GM18498 (cell line): ENCODE measurements at regions not wholly inside any gene's neighbourhood (a gene's known extent, or its start where the extent isn't known, plus 50 kb on each side); places are given as distances from the start of the nearest gene placed in this dataset.
A peak's percentile ranks its signal among the peaks of the same experiment; 100 is the strongest.

Source experiments
- ATAC-seq: cut with Tn5 transposase; IDR thresholded peaks from one replicate; pipeline ENCODE4 v1.9.1; 2021; ENCODE audit warnings: mild to moderate bottlenecking, moderate library complexity; ENCODE audit not compliant: unreplicated experiment

DNA sequence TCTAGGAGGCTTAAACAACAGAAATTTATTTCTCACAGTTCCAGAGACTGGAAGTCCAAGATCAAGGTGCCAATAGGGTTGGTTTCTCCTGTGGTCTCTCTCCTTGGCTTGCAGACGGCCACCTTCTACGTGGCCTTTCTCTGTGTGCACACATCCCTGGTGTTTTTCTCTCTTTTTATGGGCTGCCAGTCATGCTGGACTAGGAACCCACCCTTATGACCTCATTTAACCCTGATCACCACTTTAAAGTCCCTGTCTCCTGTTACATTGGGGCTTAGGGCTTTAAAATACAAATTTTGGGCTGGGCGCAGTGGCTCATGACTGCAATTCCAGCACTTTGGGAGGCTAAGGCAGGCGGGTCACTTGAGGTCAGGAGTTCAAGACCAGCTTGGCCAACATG lies 157.1 kb downstream of the TLE1 start:
- no peak for ATAC-seq

DNA sequence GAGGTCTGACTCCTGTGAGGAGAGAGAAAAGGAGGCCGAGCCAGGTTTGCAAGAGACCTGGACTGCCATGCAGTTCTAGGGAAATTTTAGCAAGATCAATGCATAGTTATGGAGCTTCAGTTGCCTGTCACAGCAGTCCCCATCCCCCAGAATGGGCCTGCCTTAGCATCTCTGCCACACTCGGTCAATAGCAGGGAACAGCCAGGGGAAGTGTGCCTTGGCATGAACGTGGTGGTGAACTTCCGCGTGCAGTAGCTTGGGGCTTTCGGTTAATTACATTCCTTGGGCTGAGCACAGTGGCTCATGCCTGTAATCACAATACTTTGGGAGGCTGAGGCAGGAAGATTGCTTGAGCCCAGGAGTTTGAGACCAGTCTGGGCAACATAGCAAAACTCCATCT lies 157.8 kb downstream of the TLE1 start:
- no peak for ATAC-seq

DNA sequence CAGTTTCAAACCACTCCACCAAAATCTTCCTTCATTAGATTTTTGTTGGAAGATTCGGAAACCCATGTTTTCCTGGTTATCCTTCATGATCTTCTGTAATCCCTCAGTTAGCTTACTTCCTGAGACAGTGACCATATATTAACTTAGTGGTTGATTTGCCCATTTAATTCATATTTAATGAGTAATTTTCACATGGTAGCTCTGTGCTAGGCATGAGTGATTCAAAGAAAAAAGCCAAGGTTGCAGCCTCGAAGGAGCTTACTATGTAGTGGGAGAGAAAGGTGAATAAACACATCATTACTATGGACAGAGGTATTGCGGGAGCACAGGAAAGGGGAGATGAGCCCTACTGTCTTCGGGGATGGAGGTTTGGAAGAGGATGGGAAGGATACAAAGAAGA lies 158.5 kb downstream of the TLE1 start:
- ATAC-seq: no peak

DNA sequence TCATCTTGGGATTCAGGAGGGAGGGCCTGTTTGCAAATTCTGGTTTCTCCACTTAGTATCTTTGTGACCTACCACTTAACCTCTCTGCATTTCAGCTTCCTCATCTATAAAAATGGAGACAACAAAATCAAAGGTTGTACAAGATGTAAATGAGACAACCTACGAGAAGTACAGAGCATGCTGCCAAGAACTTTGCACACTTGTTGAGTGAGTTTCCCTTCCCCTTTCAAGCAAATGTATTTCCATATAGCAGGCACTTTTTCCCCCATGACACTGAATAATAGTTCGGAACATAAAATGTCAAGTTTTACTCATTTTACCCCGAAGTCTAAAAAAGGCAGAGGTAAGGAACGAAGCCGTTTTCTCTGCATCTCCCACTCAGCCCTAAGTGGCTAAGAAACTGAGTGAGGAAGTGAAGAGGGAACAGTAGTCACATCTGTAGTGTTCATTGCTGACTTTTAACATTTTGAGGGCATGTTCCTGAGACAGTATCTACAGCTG lies 159.0 kb downstream of the TLE1 start:
- ATAC-seq: no peak

DNA sequence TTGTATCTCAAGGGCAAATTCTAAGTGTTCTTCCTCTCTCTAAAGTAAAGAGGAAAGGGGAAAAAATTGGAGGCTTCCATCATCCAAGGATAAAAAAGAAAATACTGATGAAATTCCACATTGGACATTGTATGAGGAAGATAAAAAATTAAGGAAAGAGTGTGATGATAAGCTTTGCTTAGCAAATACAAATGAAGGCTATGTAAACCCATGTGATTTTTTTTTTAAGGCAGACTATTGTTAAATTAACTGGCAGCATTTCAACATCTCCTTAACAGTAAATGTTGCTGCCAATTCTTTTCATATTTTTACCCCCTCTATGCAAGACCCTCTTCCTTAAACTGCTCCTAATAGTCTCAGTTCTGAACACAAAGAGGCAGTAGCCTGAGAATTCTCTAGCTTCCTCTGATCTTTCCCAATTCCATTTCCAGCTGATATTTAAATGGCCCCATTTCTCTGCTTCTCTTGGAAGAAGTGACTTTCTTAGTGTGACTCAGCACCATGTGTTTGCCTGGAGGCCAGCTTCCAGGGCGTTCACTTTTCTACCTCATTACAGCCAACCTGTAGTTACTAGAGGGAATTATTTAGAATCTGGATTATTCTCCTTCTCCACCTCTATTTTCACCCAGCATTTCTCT lies 159.7 kb downstream of the TLE1 start:
- ATAC-seq: no peak

DNA sequence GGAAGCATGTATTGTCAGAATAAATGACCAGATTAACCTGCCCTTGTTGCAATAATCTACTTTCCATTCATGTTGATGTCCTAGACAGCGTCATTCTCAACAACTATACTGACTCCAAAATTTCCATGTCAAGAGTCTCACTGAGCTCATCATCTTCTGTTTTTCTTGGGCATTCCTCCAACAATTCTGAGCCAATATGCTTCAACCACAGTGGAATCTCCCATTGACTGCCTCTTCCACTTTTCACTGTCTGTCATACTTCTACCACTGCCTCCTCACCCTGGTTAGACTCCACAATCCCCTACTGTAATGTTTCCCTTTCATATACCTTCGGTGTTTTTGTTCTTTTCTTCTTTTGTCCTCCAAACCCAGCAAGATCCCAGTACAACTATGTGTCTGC lies 162.8 kb downstream of the TLE1 start:
- ATAC-seq: no peak

DNA sequence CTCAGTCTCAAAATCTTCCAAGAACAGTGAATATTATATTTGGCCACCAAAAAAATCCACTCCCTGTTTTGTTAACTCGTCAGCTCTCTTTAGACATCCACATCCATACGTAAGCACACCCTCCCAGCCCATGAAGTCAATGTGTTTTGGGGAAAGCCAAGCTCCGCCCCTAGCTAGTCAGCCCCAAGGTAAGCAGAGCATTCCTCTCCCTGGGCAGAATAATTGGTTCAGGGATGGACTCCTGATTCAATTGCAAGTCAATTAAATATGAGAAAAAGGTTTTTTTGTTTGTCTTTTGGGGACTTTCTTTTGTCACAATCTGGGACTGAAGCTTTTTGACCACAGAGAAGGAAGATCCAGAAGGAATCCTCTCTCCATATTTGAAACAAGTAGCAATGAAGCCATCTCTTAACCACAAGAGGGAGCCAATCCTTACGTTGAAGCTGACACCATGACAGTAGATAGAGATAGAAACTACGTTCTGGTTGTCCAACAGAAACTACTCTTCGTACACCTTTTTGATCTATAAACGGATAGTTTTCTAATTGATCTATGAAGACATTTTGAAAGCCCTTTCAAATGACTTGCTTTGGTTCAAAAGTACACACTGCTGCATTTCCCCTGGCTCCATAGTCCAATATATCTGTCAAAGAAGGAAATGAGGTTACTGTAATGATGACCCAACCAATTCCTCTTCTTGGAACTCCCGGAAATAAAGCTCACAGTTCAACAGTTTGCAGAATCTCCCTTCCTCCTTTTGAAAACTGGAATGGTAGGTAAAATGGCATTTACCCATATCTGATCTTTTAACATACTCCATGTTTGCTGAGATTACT lies 166.4 kb downstream of the TLE1 start:
- ATAC-seq: peak; percentile 63

DNA sequence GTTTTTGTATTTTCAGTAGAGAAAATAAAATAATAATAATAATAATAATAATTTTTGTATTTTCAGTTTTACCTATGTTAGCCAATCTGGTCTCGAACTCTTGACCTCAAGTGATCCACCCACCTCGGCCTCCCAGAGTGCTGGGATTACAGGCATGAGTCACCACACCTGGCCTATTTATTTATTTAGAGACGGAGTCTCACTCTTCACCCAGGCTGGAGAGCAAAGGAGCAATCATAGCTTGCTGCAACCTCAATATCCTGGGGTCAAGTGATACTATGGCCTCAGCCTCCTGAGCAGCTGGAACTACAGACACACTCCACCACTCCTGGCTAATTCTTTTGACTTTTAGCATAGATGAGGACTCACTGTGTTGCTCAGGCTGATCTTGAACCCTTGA lies 167.5 kb downstream of the TLE1 start:
- ATAC-seq: no peak

DNA sequence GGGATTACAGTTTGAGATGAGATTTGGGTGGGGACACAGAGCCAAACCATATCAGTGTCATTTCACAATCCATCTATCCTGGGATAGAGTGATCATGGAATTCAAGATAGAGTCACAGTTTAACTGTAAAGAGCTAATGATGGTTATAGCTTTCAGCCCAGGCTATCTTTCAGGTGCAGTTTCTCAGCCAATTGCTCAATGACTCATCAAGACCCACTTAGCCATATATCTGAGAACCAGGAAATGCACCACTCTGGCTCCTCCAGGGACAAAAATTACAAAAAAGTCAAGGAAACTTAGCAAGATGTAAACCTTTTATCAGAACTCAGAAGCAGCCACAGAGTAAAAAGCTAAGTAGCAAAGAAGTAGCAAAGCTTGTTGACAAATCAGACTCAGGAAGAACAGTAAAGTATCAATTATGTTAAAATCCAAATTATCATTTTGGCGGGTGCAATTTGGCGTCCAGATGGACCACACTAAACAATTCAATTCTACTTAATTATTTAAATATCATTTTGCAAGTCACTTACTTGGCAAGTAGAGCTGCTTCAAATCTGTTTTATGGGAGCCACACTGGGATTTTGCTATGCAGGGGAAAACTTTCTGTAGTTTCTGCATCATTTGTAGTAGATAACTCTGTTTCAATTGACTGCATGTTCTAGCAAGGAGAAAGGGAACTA lies 169.4 kb downstream of the TLE1 start:
- ATAC-seq: no peak

DNA sequence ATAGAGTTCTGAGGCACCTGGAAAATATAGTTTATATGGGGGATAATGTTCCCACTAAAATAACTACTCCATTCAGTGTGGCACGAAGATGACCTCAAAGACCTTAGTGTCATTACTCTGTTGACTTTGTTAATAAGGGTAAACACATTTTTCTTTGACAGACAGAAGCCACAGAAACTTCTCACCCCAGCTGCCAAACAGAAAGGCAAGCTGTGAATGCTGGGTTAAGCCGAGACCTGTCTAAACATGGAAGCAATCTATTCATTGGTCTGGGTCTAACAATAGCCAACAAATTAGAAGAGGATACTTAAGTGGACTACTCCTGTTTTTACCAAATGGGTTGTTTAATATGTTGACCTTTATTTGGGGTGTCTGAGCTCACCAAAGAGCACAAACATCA lies 171.4 kb downstream of the TLE1 start:
- no peak for ATAC-seq

DNA sequence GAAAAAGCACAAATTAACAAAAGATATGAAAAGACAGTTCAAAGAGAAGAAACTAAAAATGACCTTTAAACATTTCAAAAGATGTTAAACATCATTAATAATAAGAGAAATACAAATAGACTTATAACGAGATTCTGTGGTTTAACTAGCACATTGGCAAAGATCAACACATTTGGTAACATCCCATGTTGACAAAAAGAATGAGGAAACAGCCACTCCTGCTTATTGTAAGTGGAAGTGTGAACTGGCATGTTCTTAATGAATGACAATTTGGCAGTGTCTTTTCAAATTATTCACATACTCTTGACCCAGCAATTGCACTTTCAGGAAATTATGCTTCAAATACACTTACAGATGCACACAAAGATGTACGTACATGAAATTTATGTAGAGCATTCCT lies 176.3 kb downstream of the TLE1 start:
- no peak for ATAC-seq

DNA sequence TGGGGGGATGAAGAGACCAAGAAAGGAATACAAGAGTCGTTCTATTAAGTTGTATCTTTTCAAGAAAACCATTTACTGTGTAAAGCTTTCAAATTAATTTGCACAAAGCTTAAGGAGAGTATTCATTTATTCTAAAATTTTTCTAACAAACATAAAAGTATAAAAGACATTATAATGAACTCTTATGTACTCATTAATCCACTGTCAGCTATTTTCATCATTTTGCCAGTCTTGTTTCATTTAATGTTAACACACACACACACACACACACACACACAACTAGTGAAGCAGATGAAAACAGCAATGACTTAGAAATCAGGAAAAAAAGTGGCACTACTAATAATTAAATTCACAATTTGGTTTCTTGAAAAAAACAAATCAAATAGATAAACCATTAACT lies 176.7 kb downstream of the TLE1 start:
- ATAC-seq: no peak

DNA sequence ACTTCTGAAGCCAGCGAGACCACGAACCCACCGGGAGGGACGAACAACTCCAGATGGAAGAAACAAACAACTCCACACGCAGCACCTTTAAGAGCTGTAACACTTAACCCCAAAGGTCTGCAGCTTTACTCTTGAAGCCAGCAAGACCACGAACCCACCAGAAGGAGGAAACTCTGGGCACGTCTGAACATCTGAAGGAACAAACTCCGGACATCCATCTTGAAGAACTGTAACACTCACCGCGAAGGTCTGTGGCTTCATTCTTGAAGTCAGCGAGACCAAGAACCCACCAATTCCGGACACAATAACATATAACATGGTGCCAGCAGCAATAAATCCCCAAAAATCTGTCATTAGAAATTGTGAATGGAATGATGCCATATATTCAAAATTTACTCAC lies 180.9 kb downstream of the TLE1 start:
- ATAC-seq: no peak

DNA sequence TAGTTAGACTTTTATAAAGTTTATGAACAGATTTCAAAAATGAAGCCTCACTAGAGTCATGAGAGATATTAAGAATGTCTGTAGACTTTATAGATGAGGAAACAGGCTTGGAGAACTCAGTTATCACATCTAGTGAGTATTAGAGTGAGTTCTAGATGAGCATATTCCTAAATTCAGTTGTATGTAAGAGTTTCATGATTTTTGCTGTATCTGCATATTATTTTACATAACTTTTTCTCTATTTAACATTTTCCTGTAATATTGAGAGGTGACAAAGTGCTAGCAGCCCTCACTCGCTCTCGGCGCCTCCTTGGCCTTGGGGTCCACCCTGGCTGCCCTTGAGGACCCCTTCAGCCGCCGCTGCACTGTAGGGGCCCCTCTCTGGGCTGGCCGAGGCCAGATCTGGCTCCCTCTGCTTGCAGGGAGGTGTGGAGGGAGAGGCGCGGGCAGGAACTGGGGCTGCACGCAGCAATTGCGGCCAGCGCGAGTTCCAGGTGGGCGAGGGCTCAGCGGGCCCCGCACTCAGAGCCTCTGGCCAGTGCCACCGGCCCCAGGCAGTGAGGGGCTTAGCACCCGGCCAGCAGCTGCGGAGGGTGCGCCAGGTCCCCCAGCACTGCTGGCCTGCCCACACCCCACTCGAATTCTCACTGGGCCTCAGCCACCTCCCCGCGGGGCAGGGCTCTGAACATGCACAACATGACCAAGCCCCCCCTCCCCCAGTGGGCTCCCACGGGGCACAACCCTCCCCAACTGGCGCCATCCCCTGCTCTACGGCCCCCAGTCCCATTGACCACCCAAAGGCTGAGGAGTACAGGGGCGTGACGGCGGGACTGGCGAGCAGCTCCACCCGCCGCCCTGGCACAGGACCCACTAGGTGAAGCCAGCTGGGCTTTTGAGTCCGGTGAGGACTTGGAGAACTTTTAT lies 182.1 kb downstream of the TLE1 start:
- no peak for ATAC-seq

DNA sequence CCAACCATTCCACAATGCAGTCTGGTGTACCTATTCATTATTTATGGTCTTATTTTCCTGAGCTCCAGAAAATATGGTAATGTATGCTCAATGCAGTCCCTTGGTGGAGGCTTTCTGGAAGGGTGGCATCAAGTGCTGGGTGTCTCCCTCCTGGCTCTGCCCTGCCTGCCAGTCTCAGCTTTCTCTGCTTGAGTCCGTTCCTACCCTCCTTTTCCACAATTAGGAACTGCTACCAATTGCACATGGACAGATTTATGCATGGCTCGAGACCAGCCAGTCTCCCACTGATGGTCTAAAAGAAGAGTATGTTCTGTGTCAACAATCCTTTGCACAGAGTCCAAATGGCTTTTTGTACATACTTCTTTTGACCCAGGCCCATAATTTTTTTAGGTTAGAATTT lies 189.8 kb downstream of the TLE1 start:
- ATAC-seq: no peak

DNA sequence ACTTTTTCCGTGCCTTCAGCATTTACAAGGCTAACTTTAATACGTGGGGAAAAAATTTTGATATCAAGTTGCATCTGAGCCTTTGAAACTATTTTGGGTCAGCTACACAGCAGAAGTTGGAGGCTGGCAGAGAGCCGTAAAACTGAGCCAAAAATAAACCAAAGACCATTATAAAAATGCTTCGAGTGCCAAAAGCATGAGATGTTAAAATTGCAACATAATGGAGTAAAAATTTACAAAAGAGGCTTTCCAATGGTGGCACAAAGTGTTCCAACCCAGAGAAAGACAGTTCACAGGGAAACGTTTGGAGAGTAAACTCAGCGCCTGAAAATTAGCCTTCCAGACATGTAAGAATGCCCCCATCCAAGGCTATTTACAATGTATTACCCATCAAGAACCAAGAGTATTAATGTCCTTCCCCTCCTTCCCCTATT lies 190.3 kb downstream of the TLE1 start:
- no peak for ATAC-seq

DNA sequence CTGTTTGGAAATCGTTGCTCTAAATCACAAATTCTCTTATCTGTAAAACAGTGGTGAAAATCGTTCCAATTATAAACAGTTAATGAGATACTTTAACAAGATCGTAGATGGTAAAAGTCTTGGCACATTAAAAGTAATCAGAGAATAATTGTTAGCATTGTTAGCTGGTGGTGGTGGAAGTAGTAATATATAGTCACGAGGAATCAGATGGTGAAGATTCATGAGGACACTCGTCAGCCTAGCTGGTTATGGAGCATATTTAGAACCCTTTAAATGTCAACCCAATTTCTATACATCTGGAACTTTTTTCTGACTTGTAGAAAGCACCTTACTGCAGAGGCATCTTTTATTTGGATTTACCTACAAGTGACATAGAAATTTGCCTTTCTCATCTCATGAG lies 190.8 kb downstream of the TLE1 start:
- no peak for ATAC-seq

DNA sequence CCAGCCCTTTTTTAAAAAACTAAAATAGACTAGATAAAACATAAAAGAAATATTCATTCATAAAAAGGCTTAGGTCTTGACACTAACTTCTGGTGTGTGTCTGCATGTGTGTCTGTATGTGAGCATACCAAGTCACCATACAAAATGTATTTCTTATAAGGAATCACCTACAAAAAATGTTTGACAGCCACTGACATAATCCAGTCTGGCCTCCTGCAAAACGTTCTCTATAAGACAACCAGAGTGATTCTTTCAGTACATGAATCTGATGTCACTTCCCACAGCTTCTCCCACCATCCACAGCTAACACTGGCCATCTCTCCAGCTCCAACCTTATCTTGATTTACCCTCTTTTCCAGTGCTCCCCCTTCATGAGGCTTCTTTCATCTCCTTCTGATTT lies 192.3 kb downstream of the TLE1 start:
- no peak for ATAC-seq

DNA sequence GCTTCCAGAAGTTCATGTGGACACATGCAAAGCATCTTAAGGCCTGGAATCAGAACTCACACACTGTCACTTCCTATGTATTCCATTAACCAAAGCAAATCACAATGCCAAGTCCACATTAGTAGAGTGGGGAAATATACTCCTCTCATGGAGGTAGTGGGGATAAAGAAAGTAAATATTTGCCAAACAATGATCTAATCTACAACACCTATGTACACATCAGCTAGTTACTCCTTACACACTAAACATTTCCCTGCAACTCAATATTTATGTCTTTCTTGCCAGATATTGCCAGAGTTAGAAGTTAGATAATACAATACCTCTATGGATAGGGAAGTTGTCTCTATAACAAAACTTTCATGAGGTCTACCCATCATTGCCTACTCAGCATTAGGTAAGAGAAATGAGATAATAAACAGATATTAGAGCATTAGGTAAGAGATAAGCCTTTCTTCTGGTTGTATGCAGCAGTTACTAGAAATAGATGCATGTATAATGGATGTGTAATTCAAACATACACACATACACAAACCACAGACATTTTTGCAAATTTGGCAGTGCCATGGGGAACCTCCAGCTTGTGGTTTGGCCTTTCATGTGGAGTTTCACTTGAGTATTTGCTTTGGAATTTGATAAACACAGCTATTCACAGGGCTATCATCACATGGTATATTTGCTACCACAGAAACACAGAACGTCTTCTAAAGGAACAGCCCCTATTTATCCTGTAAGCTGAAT lies 196.5 kb downstream of the TLE1 start:
- ATAC-seq: no peak
